Neural progenitor cell (in vitro differentiated cells): ENCODE measurements at regions not wholly inside any gene's neighbourhood (a gene's known extent, or its start where the extent isn't known, plus 50 kb on each side); places are given as distances from the start of the nearest gene placed in this dataset.
"Not testable (repeated sequence)": the region's sequence is repeated elsewhere in the genome, so short reads cannot be mapped to it uniquely, and the experiment has no call there.

Source experiments
- EZH2 ChIP-seq: fragments of 200-600 bp; sonication (generic); IDR thresholded peaks from 2 replicates; pipeline ENCODE4 v1.6.1; 2017; ENCODE audit warnings: antibody characterized with exemption, mild to moderate bottlenecking, moderate library complexity
- EZH2phosphoT487 ChIP-seq: fragments of 200-600 bp; sonication (generic); IDR thresholded peaks from 2 replicates; pipeline ENCODE4 v1.6.1; 2017; ENCODE audit warnings: antibody characterized with exemption
- TF ChIP-seq, protein P1 (sequence below): fragments of 200-600 bp; sonication (generic); IDR thresholded peaks from 2 replicates; pipeline ENCODE4 v1.5.1; 2017; ENCODE audit warnings: antibody characterized with exemption, mild to moderate bottlenecking

DNA sequence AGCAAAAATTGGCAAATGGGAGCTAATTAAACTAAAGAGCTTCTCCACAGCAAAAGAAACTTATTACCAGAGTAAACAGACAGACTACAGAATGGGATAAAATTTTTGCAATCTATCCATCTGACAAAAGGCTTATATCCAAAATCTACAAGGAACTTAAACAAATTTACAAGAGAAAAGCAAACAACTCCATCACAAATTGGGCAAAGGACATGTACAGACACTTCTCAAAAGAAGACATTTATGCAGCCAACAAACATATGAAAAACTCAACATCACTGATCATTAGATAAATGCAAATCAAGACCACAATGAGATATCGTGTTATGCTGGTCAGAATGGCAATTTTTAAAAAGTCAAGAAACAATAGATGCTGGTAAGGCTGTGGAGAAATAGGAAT, 315.6 kb downstream of the DMAC1 start:
- TF ChIP-seq, protein P1, sequence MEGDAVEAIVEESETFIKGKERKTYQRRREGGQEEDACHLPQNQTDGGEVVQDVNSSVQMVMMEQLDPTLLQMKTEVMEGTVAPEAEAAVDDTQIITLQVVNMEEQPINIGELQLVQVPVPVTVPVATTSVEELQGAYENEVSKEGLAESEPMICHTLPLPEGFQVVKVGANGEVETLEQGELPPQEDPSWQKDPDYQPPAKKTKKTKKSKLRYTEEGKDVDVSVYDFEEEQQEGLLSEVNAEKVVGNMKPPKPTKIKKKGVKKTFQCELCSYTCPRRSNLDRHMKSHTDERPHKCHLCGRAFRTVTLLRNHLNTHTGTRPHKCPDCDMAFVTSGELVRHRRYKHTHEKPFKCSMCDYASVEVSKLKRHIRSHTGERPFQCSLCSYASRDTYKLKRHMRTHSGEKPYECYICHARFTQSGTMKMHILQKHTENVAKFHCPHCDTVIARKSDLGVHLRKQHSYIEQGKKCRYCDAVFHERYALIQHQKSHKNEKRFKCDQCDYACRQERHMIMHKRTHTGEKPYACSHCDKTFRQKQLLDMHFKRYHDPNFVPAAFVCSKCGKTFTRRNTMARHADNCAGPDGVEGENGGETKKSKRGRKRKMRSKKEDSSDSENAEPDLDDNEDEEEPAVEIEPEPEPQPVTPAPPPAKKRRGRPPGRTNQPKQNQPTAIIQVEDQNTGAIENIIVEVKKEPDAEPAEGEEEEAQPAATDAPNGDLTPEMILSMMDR = not testable (repeated sequence)
- not testable (repeated sequence) for TF ChIP-seq EZH2phosphoT487, EZH2
